ENCODE measurements at regions not wholly inside any gene's neighbourhood (a gene's known extent, or its start where the extent isn't known, plus 50 kb on each side); places are given as distances from the start of the nearest gene placed in this dataset.

GRCh38 chr15:87711026-87711425, 545.5 kb downstream of the NTRK3 start:
- ChIA-PET POLR2A (no interaction called here), CTCF (no interaction called here)
- Histone ChIP-seq H3K9me3 (ENCODE audit: control insufficient read depth, insufficient read depth, low read depth, low read length) (no peaks in the 10 kb centered on the region), H3K27ac (ENCODE audit: low read length) (no peak overlapping the region), H3K27me3 (ENCODE audit: control insufficient read depth, insufficient read depth, low read length) (no peaks in the 10 kb centered on the region), H3K4me1 (ENCODE audit: control insufficient read depth, insufficient read depth, low read length) (no peaks in the 10 kb centered on the region), H3K36me3 (ENCODE audit: control insufficient read depth, insufficient read depth, low read length) (no peaks in the 10 kb centered on the region), H3K4me3 (ENCODE audit: low read depth in 2 of 2, low read length in 2 of 2) (no peak overlapping the region)
- DNase-seq (ENCODE audit: low read depth, low spot score) (no peak), ATAC-seq (no peak)
- intact Hi-C loops (cut with micrococcal nuclease; ENCODE audit: unreplicated experiment): no loop called here
- in situ Hi-C loops (cut with HindIII; ENCODE audit: low pct_unique_long_range_greater_than_20kb, low sequenced_read_pairs): no loop called here
- BruUV-seq (replicated peaks): no TSS peak
- TF ChIP-seq, protein P1, sequence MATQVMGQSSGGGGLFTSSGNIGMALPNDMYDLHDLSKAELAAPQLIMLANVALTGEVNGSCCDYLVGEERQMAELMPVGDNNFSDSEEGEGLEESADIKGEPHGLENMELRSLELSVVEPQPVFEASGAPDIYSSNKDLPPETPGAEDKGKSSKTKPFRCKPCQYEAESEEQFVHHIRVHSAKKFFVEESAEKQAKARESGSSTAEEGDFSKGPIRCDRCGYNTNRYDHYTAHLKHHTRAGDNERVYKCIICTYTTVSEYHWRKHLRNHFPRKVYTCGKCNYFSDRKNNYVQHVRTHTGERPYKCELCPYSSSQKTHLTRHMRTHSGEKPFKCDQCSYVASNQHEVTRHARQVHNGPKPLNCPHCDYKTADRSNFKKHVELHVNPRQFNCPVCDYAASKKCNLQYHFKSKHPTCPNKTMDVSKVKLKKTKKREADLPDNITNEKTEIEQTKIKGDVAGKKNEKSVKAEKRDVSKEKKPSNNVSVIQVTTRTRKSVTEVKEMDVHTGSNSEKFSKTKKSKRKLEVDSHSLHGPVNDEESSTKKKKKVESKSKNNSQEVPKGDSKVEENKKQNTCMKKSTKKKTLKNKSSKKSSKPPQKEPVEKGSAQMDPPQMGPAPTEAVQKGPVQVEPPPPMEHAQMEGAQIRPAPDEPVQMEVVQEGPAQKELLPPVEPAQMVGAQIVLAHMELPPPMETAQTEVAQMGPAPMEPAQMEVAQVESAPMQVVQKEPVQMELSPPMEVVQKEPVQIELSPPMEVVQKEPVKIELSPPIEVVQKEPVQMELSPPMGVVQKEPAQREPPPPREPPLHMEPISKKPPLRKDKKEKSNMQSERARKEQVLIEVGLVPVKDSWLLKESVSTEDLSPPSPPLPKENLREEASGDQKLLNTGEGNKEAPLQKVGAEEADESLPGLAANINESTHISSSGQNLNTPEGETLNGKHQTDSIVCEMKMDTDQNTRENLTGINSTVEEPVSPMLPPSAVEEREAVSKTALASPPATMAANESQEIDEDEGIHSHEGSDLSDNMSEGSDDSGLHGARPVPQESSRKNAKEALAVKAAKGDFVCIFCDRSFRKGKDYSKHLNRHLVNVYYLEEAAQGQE (IDR thresholded peaks at IDR 0.05; ENCODE audit: insufficient read depth in 1 of 2, low read depth in 2 of 2, low read length in 1 of 2): no peak
- TF ChIP-seq CTCF (IDR thresholded peaks at IDR 0.05) (no peak), TCF7L2 (IDR thresholded peaks at IDR 0.05; ENCODE audit: low read depth, low read length) (no peak), POLR2AphosphoS5 (IDR thresholded peaks at IDR 0.05; ENCODE audit: low read depth, low read length) (no peak), SIN3A (IDR thresholded peaks at IDR 0.05; ENCODE audit: borderline replicate concordance, insufficient read depth, low read depth, low read length) (no peak)

DNA sequence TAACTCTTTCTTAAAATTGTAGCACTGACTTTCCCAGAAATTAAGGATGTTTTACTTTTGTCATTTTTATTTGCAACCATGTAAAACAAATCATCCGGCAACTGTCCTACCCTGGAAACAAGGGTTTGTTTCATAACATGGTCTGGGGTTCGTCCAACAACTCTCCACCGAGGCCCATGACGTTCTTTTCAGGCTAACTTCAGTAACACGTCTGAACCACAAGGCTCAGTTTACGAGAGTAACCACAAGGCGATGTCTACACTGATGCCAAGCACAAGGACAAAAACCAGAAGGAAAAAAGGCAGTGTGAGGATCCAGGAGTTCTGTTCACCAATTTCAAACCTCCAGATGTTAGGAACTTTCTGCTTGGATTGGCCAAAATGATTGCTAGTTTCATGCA, 546.1 kb downstream of the NTRK3 start:
- H3K4me1 ChIP-seq (ENCODE audit: control insufficient read depth, insufficient read depth, low read length): no peaks in the 10 kb centered on the region
- no peaks in the 10 kb centered on the region for H3K27me3 ChIP-seq (ENCODE audit: control insufficient read depth, insufficient read depth, low read length)
- no peak overlapping the region for H3K27ac ChIP-seq (ENCODE audit: low read length)
- H3K4me3 ChIP-seq (ENCODE audit: low read depth in 2 of 2, low read length in 2 of 2): no peak overlapping the region
- ChIA-PET POLR2A (no interaction called here), CTCF (no interaction called here)
- BruUV-seq (replicated peaks): no TSS peak
- in situ Hi-C loops (cut with HindIII; ENCODE audit: low pct_unique_long_range_greater_than_20kb, low sequenced_read_pairs) (no loop called here), intact Hi-C loops (cut with micrococcal nuclease; ENCODE audit: unreplicated experiment) (no loop called here)
- no peak for TF ChIP-seq POLR2AphosphoS5 (IDR thresholded peaks at IDR 0.05; ENCODE audit: low read depth, low read length)
- TF ChIP-seq SIN3A (IDR thresholded peaks at IDR 0.05; ENCODE audit: borderline replicate concordance, insufficient read depth, low read depth, low read length): no peak
- TF ChIP-seq, protein P1 (IDR thresholded peaks at IDR 0.05; ENCODE audit: insufficient read depth in 1 of 2, low read depth in 2 of 2, low read length in 1 of 2): no peak
- TF ChIP-seq CTCF (IDR thresholded peaks at IDR 0.05): no peak
- no peak for TF ChIP-seq TCF7L2 (IDR thresholded peaks at IDR 0.05; ENCODE audit: low read depth, low read length)
- no peaks in the 10 kb centered on the region for H3K9me3 ChIP-seq (ENCODE audit: control insufficient read depth, insufficient read depth, low read depth, low read length)
- ATAC-seq (no peak), DNase-seq (ENCODE audit: low read depth, low spot score) (no peak)
- no peaks in the 10 kb centered on the region for H3K36me3 ChIP-seq (ENCODE audit: control insufficient read depth, insufficient read depth, low read length)
